ENCODE measurements at regions not wholly inside any gene's neighbourhood (a gene's known extent, or its start where the extent isn't known, plus 50 kb on each side); places are given as distances from the start of the nearest gene placed in this dataset.

GRCh38 chr18:10057894-10058791 lies 144.3 kb downstream of the VAPA start:
- no peak for DNase-seq (ENCODE audit: low read depth)

- no peak for DNase-seq (ENCODE audit: low read depth)
Observed at GRCh38 chr18:10059610-10060468, 146.0 kb downstream of the VAPA start.

GRCh38 chr18:10060469-10060782 lies 146.6 kb downstream of the VAPA start:
- no peak for DNase-seq (ENCODE audit: low read depth)

GRCh38 chr18:10060841-10061240 lies 147.0 kb downstream of the VAPA start:
- no peak for DNase-seq (ENCODE audit: low read depth)

GRCh38 chr18:10061566-10062140 lies 147.8 kb downstream of the VAPA start:
- no peak for DNase-seq (ENCODE audit: low read depth)

- DNase-seq (ENCODE audit: low read depth): no peak
Observed at GRCh38 chr18:10062302-10063300, 148.8 kb downstream of the VAPA start.

- no peak for DNase-seq (ENCODE audit: low read depth)
Observed at GRCh38 chr18:10063489-10063888, 149.7 kb downstream of the VAPA start.

- no peak for DNase-seq (ENCODE audit: low read depth)
Observed at GRCh38 chr18:10064267-10064666, 150.5 kb downstream of the VAPA start.

- no peak for DNase-seq (ENCODE audit: low read depth)
Observed at GRCh38 chr18:10065296-10065695, 151.5 kb downstream of the VAPA start.

- DNase-seq (ENCODE audit: low read depth): no peak
Observed at GRCh38 chr18:10067670-10068659, 154.1 kb downstream of the VAPA start.

- no peak for DNase-seq (ENCODE audit: low read depth)
Observed at GRCh38 chr18:10068766-10069567, 155.2 kb downstream of the VAPA start.

- DNase-seq (ENCODE audit: low read depth): no peak
Observed at GRCh38 chr18:10070561-10071000, 156.8 kb downstream of the VAPA start.

GRCh38 chr18:10072671-10073175 lies 158.9 kb downstream of the VAPA start:
- no peak for DNase-seq (ENCODE audit: low read depth)

GRCh38 chr18:10074110-10074509 lies 160.3 kb downstream of the VAPA start:
- DNase-seq (ENCODE audit: low read depth): no peak

- DNase-seq (ENCODE audit: low read depth): no peak
Observed at GRCh38 chr18:10074728-10075127, 160.9 kb downstream of the VAPA start.

- DNase-seq (ENCODE audit: low read depth): no peak
Observed at GRCh38 chr18:10076502-10077030, 162.8 kb downstream of the VAPA start.

- no peak for DNase-seq (ENCODE audit: low read depth)
Observed at GRCh38 chr18:10077986-10078385, 164.2 kb downstream of the VAPA start.

GRCh38 chr18:10080372-10080771 lies 166.6 kb downstream of the VAPA start:
- no peak for DNase-seq (ENCODE audit: low read depth)

GRCh38 chr18:10081492-10081891 lies 167.7 kb downstream of the VAPA start:
- DNase-seq (ENCODE audit: low read depth): no peak

All from stimulated activated CD8-positive, alpha-beta memory T cell treated with anti-CD3 and anti-CD28 coated beads, Interleukin-4, amount 100 ng/mL, for 24 hours (primary cell).